IPS-NIHi11 (cell line): ENCODE measurements at regions not wholly inside any gene's neighbourhood (a gene's known extent, or its start where the extent isn't known, plus 50 kb on each side); places are given as distances from the start of the nearest gene placed in this dataset.
A peak's percentile ranks its signal among the peaks of the same experiment; 100 is the strongest.

Experiments used
- DNase-seq: peaks from one replicate; pipeline ENCODE4 v3.0.0; 2012; ENCODE audit warnings: mixed read lengths, low spot score

DNA sequence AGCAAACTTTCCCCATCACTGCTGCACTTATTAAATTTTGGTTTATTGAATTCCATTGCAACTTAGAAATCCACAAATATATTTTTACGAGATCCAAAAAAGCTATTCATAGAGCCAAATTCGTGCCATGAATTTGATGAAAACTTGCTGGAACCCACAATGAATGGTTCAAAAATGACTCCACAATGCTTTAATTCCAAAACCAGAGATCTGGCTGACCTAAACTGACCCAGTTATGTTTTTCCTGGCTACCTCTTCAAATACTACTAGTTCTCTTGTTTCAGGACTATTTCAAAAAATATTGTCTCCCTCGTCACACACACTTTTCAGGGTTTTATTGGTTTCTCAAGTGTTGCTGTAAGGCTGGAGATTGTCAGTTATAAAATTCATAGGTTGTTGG is 474.8 kb downstream of the PDGFC start:
- no peak for DNase-seq

DNA sequence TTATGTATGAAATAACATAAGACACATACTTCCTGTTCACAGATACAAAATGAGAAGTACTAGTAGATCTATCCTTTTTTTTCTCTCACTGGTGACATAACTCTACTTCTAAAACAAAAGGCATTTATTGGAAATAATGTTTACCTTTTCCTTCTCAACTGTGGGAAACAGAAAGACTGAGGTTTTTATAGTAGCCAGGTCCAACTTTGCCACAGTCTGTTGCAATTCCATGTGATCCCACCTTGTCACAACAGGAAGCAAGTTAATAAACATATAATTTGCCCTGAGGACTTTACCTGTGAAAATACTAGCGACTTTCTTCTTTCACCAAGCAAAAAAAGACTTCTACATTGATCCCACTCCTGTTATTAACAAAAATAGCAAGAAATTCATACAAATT is 475.8 kb downstream of the PDGFC start:
- no peak for DNase-seq

DNA sequence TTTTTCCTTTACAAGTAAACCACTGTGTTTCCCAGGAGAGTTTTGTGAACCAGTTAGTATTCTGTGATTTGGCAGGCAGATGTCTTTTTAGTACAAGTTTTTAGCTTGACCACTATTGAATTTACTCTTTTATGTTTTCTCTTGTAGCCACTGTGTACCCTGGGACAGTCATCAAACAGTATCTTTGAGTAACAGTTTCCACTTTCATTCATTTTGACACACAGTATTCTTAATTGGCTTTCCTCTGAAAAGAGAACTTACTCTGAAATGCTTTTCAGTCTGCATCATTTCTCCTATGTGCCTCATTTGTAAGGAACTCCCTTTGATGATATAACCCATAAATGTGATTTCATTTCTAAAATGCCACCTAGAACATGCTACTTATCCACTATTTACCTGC is 476.5 kb downstream of the PDGFC start:
- no peak for DNase-seq

DNA sequence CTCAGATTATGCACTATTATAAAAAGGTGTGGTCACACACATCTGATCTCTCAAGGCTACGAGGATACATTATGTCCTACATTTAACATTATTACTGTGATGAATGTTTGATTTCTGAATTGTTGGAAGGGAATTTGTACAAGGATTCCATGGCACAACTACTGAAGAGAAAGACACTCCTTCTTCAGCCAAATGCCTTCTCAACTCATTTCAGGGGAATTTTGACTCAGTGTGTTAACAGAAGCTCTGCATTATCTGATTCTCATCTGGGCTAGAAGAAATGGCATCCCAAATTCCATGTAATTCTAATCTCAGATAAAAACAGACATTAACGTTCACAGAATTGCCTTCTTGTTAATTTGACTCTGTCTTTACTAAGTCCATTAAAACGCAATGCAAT is 477.7 kb downstream of the PDGFC start:
- no peak for DNase-seq

DNA sequence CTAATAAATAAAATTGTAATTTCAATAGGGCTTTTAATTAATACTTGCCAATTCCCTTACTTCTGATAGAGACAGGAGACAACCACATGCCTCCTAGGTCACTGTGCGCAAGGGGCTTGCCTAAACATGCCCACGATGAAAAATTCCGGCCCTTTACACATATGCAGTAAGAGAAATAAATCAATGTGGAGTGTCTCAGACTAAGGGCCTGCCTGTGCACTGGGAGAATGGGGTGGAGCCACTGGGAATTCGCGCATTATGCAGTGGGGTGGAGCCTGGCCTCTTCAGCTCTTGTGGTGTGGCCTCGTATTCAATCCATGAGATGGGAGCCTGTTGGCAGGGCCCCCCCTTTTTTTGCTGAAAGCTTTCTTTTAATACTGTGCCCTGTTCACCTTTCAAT is 484.5 kb downstream of the PDGFC start:
- DNase-seq, result no peak

DNA sequence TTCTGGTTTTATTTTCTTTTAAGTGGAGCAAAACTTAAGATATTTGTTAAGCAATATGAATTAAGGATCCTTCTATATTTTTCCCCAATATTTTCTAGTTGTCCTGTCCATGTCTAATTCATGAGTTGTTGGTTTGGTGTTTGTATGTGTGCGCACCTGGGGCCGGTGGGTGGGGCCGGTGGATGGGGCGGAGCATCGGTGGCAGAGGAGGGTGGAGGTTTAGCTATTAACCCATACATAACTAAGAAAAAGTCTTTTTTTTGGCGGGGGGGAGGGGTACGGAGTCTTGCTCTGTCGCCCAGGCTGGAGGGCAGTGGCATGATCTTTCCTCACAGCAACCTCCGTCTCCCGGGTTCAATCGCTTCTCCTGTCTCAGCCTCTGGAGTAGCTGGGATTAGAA is 489.8 kb downstream of the PDGFC start:
- DNase-seq, result no peak

DNA sequence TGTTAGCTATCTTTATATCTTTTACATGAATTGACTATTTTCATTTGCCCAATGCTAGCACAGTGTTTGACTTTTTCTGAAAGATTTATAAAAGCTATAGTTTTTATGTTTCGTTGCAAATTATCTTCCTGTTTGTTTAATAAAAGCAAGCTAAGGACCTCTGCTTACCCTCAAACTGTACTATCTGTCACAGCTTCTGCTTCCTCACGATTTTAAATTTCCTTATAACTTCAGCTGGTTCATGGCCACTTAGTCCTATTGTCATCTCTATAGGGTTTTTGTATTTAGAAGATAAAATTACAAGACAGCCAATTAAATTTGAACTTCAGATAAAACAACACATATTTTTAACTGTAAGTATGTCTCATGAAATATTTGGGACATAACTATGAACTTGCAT is 494.0 kb downstream of the PDGFC start:
- DNase-seq, result no peak

DNA sequence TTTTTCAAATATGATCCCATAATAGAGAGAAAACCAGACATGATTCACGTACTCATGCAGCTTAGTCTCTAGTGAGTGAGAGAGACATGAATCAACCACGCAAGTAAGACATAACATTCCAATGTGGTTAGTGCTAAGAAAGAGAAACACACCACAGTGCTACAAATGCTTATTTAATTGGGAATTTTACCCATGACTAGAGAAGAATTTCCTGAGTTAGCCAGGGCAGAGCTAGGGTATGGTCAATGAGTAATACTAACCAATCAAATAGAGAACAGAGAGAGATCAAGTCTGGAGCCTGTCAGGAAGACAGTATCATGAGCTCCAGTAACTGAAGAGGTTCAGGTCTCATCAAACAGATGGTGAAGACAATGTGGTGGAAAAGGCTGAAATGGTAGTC is 495.2 kb downstream of the PDGFC start:
- DNase-seq, result no peak

DNA sequence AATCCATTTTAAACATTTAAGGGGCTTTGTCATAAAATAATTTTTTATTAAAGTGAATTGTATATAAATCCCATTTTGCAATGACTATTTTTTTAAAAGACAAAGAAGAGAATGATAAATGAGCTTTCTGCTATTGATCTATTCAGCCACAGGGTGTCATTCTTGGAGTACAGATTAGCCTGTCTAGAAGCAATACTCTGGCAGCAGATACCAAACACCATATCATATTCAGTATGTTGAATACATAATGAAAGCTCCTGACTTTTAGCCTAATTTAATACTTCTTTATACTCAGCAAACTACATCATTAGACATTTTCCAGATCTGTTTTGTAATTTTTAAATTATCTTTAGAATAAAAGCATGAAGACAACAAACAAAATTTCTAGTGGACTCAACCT is 496.3 kb downstream of the PDGFC start:
- DNase-seq, result peak; percentile 18

DNA sequence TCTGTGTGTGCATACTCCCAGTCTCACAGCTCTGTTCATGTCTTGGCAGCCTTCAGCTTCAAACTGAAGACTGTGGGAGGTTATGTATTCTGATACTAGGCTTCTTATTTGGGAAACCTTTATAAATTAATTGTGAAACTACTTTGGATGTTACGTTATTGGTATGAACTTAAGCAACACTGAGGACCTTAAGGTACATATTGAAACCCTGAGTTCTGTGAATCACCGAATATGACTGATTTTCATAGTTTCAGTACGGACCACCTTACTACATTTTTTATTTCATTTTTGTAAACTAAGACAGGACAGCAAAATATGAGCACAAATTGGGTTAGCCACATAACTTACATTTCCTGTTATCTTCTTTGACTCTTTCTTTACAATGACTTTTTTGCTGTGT is 498.4 kb downstream of the PDGFC start:
- DNase-seq, result no peak

DNA sequence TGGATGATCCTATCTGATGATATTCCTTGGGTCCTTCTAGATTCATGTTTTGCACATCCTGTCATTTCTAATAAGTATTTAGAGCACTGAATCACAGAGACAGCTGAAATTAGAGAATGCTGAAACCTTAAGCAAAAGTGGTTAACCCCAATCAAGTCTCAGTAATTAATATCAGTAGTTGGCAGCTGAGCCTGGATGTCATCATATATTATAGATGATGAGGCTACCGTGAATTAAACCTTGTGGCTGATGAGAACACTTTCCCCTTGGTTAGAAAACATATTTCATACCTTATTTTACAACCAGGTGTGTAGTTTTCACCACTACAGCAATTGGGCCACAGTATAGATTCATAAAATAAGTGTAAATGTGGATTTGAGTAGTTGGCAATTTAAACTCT is 499.0 kb downstream of the PDGFC start:
- no peak for DNase-seq

DNA sequence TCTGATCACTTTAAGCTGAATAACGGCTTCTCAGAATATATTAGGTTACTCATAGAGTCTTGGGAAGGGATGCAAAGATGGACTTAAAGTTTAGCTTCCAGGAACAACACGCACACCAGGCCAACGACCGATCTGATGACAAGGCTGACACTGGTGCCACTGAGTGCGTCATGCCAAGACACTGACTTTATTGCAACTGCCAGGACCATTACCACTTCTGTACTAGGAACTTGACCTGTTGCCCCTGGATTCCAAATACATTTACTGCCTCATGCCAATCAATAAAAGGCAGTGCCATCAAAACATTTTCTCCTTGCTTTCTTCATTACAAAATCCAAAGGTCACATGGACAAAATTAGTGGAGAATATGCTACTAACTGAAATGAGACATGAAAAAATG is 505.9 kb upstream of the CTSO start:
- DNase-seq, result no peak

DNA sequence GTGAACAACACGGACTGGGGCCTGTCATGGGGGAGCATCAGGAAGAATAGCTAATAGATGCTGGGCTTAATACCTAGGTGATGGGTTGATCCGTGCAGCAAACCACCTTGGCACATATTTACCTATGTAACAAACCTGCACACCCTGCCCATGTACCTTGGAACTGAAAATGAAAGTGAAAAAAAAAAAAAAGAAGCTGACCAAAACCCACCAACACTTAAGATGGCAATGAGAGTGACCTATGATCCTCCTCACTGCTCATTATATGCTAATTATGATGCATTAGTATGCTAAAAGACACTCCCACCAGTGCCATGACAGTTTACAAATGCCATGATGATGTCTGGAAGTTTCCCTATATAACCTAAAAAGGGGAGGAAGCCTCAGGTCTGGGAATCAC is 503.2 kb upstream of the CTSO start:
- no peak for DNase-seq

DNA sequence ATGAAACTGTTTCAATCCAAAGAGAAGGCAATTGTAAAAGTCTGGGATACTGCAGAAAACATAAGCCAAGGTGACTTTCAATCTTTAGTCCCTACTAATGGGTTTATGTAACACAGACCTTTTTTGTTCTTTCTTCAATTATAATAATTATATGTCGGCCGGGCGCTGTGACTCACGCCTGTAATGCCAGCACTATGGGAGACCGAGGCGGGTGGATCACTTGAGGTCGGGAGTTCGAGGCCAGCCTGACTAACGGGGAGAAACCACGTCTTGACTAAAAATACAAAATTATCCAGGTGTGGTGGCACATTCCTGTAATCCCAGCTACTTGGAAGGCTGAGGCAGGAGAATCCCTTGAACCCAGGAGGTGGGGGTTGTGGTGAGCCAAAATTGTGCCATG is 489.8 kb upstream of the CTSO start:
- DNase-seq, result no peak

DNA sequence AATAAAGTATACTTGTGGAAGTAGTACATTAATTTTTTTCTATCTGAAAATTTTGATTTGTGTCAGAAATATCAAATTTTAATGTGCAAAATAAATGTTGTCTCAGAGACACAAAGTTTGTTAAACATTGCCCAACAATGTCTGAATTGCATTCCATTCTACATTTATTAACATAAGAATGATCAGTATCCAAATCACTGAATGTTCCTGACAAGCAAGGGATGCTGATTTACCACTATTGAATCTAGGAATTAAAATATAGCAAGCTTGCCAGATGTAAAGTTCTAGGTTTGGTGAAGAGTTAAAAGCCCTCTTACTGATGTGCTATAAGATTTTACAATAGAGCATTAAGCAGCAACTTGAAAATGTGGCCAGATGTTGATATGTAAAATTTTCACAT is 489.2 kb upstream of the CTSO start:
- DNase-seq, result no peak

DNA sequence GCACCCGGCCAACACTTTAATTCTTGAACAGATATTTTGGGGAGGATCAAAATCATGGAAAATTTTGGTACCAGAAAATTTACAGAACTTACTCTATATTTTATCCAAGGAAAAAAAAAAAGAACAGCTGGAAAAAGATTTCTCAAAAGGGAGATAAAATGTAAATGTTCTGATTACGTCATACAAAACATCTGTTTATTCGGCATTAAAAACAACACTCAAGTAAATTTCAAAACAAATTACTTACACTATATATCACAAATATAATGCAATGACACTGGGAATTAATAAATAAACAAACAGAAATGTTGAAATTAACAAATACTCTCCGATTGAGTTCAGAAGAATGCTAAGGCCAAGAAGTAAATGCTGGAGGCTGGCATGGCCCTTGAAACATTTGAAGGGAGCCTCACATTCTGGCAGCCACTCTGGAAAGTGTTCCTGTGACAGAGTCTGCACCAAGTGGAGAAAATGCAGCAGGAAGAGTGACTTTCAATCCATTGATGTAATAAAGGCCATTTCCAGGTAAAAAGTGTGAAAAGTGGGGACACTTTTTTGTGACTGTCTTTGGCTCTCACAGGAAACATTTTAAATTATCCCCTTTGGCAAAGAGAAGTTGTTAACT is 486.0 kb upstream of the CTSO start:
- no peak for DNase-seq

DNA sequence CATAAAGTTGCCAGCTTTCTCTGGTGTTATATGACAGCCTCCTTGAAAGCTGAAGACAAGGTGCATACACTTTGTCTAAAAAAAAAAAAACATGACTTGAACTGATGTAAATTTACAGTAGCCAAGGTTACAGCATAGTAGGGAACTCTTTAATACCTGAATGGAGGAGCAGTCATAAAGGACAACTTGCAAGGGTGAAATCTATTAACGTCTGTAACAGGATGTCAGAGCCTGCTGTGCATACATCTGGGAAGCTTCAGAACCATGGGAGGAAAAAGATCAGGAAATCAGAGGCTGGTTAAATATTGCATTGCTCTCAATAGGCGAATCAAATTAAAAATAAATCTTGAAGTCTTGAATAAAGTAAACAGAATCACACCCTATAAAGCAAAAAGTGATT is 484.0 kb upstream of the CTSO start:
- DNase-seq, result no peak

DNA sequence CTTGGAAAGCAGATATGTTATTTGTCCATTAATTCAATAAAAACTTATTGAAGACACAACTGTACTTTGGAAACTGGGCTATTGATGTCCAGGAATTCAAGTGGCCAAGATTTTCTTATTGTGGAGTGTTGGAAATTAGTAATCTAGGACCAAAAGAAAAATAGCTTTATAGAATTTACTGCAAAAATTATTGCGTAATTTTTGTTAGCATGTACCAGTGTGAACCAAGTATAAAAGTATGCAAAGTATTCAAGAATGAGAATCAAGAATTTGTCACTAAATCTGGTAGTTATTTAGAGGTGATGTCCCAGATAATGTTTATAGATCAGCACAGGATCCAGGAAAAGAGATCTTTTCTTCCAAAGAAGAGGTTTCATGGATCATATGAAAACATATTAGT is 468.9 kb upstream of the CTSO start:
- no peak for DNase-seq

DNA sequence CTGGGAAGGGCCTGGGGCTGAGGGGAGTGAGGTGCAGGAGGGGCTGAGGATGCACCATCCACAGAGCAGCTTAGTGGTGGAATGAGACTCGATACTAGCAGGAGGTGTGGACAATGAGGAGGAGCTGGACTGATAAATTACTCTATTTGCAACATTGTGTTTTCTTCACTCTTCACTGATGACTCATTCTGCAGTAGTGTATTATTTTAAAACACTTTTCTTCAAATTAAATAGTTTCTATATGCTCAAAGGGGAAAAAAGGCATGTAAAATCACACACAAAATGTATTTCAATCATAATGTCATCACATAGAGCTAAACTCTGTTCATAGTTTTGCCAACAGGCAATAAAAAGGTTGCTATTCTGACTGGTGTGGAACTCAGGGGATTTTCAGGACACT is 467.0 kb upstream of the CTSO start:
- DNase-seq, result no peak

DNA sequence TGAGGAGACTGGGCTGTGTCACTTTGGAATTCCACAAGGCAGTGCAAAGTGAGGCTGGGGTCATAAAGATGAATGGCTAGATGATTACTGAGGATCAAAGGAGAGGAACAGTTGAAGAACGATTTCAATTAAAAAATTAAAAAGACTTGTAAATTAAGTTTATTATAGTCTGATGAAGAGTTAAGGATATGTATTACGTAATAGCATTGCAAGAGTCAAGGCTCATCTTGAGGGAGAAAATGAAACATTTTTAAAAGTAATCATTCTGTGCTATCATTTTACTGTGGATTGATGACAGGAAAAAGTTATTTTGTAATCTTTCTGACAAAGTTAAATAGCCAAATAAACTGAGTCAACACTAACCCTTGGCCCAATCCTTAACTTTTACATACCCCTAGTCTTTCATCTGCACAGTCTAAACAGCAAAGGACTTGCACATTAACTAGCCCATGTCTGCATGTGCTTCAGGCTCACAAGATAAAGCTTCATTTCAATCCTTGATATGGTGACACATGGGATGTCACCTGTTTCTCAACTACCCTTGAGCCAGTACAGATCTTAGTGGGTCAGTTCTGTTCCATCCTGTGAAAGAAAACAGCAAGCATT is 465.5 kb upstream of the CTSO start:
- DNase-seq, result no peak

DNA sequence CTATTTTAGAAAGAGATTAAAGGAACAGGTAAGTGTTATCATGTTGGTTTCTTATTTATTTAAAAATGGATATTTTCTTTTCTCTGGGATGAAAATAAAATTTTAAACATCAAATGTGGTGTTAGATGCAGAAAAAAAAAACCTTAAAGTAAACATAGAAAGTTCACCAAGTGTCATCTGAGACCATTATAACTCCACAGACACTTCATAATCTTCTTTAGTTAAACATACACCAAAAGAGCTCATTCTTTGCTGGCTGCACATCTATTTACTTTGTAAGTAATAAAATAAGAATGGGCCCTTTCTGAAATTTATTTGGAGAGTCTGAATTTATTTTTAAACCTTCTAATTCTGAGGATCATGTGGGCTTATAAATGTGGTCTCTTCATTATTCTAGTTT is 460.7 kb upstream of the CTSO start:
- DNase-seq, result no peak

DNA sequence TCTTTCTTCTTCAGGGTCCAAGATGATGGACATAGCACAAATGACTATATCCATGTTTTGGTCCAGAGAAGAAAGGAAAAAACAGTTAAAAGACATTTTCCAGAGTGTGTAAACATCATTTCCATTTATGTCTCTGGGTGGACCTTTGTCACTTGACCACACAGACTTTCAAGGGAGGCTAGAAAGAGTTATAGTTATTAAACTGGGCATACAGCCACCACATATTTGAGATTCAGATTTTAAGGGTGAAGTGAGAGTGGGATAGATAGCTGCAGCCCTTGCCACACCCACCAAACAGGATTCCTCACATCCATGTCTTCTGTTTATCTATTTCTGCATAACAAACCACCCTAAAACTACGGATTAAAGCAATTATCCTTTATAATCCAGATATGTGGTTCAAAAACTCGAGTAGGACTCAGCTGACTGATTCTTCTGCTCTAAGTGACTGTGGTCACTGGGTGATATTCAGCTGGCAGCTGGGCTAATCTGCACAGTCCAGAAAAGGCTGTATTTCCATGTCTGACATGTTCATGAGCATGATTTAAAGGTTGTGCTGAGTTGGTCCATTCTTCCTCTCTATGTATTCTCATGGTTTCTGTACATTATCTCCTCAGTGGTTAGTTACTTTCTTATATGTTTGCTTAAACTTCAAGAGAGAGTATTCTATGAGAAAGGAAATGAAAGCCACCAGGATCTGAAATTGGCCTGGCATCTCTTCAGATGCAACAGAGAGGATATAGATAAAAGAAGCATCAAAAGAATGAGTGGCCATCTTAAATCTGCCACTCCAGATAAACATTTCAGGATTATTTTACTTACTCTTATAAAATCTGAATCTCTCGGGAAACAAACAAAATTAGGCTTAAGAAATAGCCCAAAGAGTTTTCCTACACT is 459.8 kb upstream of the CTSO start:
- no peak for DNase-seq

DNA sequence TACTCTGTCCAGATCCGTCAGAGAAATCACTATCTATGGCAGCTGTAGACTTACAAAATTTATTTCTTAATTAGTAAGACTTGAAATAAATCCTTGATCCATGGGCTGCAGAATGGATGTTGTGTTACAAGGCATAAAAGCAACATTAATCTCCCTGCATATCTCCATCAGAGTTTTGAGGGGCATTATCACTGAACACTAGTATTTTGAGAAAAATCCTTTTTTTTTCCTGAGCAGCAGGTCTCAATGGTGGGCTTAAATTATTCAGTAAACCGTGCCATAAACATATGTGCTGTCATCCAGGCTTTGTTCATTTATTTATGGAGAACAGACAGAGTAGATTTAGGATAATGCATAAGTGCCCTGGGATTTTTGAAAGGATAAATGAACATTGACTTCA is 457.9 kb upstream of the CTSO start:
- no peak for DNase-seq

DNA sequence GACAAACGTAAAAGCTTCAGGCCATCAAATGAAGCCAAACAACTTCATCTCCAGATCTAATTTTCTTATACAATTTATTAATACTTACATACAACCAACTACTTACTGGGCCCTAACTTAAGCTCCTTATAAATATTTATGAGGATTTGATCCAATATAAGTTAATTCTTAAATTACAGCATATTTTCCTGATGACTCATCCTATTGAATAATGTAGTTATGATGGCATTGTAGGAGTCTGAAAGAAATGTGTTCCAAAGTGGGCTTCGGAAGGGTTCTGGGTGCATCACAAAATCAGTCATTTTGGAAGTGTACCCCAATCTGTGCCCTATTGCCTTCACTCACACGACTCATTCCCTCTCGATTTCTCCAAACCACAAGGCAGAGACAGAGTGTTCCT is 455.1 kb upstream of the CTSO start:
- no peak for DNase-seq
